Stimulated activated CD4-positive, alpha-beta T cell treated with anti-CD3 and anti-CD28 coated beads, TNF-alpha, amount 100 ng/mL, for 24 hours (primary cell): ENCODE measurements at regions not wholly inside any gene's neighbourhood (a gene's known extent, or its start where the extent isn't known, plus 50 kb on each side); places are given as distances from the start of the nearest gene placed in this dataset.

Source experiments
- DNase-seq, 3 experiments: peaks; one replicate each; pipeline ENCODE4 v3.0.0-alpha.2; 2020; ENCODE audit warnings: low read depth in 3 of 3

GRCh38 chr18:40570615-40571014, 1384.4 kb upstream of the PIK3C3 start:
- DNase-seq = no peak

- DNase-seq = no peak
Measured at GRCh38 chr18:40569605-40570004, 1385.4 kb upstream of the PIK3C3 start.

GRCh38 chr18:40566510-40566844, 1388.6 kb upstream of the PIK3C3 start:
- no peak for DNase-seq

- no peak for DNase-seq
Measured at GRCh38 chr18:40565805-40566509, 1389.1 kb upstream of the PIK3C3 start.

- DNase-seq = no peak
Measured at GRCh38 chr18:40559556-40559955, 1395.5 kb upstream of the PIK3C3 start.

- no peak for DNase-seq
Measured at GRCh38 chr18:40558706-40559392, 1396.2 kb upstream of the PIK3C3 start.

- DNase-seq = no peak
Measured at GRCh38 chr18:40555914-40556313, 1399.1 kb upstream of the PIK3C3 start.

- no peak for DNase-seq
Measured at GRCh38 chr18:40553029-40553428, 1402.0 kb upstream of the PIK3C3 start.

GRCh38 chr18:40546875-40547274, 1408.2 kb upstream of the PIK3C3 start:
- DNase-seq = no peak

- no peak for DNase-seq
Measured at GRCh38 chr18:40534723-40535122, 1420.3 kb upstream of the PIK3C3 start.

- no peak for DNase-seq
Measured at GRCh38 chr18:40532046-40532445, 1423.0 kb upstream of the PIK3C3 start.

- no peak for DNase-seq
Measured at GRCh38 chr18:40531051-40531450, 1424.0 kb upstream of the PIK3C3 start.

- DNase-seq = no peak
Measured at GRCh38 chr18:40529478-40529877, 1425.6 kb upstream of the PIK3C3 start.

- DNase-seq = no peak
Measured at GRCh38 chr18:40524881-40525280, 1430.2 kb upstream of the PIK3C3 start.

- DNase-seq = no peak
Measured at GRCh38 chr18:40523287-40523686, 1431.7 kb upstream of the PIK3C3 start.

- no peak for DNase-seq
Measured at GRCh38 chr18:40501026-40501425, 1454.0 kb upstream of the PIK3C3 start.

- no peak for DNase-seq
Measured at GRCh38 chr18:40494603-40495002, 1460.4 kb upstream of the PIK3C3 start.

- DNase-seq = no peak
Measured at GRCh38 chr18:40493316-40493715, 1461.7 kb upstream of the PIK3C3 start.

GRCh38 chr18:40489301-40489700, 1465.7 kb upstream of the PIK3C3 start:
- no peak for DNase-seq

- no peak for DNase-seq
Measured at GRCh38 chr18:40485318-40485717, 1469.7 kb upstream of the PIK3C3 start.

GRCh38 chr18:40473221-40474029, 1481.6 kb upstream of the PIK3C3 start:
- no peak for DNase-seq

GRCh38 chr18:40470723-40471122, 1484.3 kb upstream of the PIK3C3 start:
- DNase-seq = no peak

GRCh38 chr18:40469851-40470250, 1485.2 kb upstream of the PIK3C3 start:
- no peak for DNase-seq
